ENCODE measurements at regions not wholly inside any gene's neighbourhood (a gene's known extent, or its start where the extent isn't known, plus 50 kb on each side); places are given as distances from the start of the nearest gene placed in this dataset.

GRCh38 chr4:152089584-152089983 is 328.8 kb upstream of the GATB start:
- no peak for DNase-seq (ENCODE audit: low read depth)
- no peak for TF ChIP-seq MYC (IDR thresholded peaks at IDR 0.05; ENCODE audit: low read depth, low read length)
- TF ChIP-seq POLR2A (IDR thresholded peaks at IDR 0.05; ENCODE audit: extremely low read depth, insufficient read length) = no peak
- no peak for TF ChIP-seq CTCF (IDR thresholded peaks at IDR 0.05; ENCODE audit: low read depth, low read length)
- TF ChIP-seq, protein P1, sequence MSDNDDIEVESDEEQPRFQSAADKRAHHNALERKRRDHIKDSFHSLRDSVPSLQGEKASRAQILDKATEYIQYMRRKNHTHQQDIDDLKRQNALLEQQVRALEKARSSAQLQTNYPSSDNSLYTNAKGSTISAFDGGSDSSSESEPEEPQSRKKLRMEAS (IDR thresholded peaks at IDR 0.05; ENCODE audit: low read depth, low read length) = no peak
- H3K4me3 ChIP-seq (ENCODE audit: low read depth, low read length) = no peak overlapping the region

GRCh38 chr4:152087335-152087734 is 326.5 kb upstream of the GATB start:
- no peak for DNase-seq (ENCODE audit: low read depth)
- TF ChIP-seq, protein P1 (IDR thresholded peaks at IDR 0.05; ENCODE audit: low read depth, low read length) = no peak
- TF ChIP-seq MYC (IDR thresholded peaks at IDR 0.05; ENCODE audit: low read depth, low read length) = no peak
- TF ChIP-seq POLR2A (IDR thresholded peaks at IDR 0.05; ENCODE audit: extremely low read depth, insufficient read length) = no peak
- no peak for TF ChIP-seq CTCF (IDR thresholded peaks at IDR 0.05; ENCODE audit: low read depth, low read length)
- no peak overlapping the region for H3K4me3 ChIP-seq (ENCODE audit: low read depth, low read length)

DNA sequence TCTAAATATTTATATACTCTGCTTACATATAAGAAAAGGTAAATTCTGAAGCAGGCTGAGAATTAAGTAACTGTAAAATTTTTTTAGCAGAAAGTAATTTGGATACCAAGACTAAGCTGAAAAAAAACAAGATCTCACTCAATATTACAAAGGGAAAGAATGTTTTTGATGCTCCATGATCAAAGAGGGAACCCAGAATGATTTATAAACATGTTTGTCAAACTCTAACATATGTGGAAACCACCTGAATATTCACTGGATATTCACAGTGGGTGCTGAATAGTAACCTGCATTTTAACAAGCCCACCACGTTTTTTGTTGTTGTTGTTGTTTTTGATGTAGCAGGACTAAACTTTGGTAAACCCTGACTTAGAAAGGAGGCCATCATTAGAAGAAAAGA is 324.9 kb upstream of the GATB start:
- TF ChIP-seq, protein P1 (IDR thresholded peaks at IDR 0.05; ENCODE audit: low read depth, low read length) = no peak
- TF ChIP-seq MYC (IDR thresholded peaks at IDR 0.05; ENCODE audit: low read depth, low read length) (no peak), CTCF (IDR thresholded peaks at IDR 0.05; ENCODE audit: low read depth, low read length) (no peak), POLR2A (IDR thresholded peaks at IDR 0.05; ENCODE audit: extremely low read depth, insufficient read length) (no peak)
- DNase-seq (ENCODE audit: low read depth) = no peak
- H3K4me3 ChIP-seq (ENCODE audit: low read depth, low read length) = no peak overlapping the region

GRCh38 chr4:152083338-152083737 is 322.5 kb upstream of the GATB start:
- H3K4me3 ChIP-seq (ENCODE audit: low read depth, low read length) = no peak overlapping the region
- TF ChIP-seq CTCF (IDR thresholded peaks at IDR 0.05; ENCODE audit: low read depth, low read length) (no peak), POLR2A (IDR thresholded peaks at IDR 0.05; ENCODE audit: extremely low read depth, insufficient read length) (no peak), MYC (IDR thresholded peaks at IDR 0.05; ENCODE audit: low read depth, low read length) (no peak)
- TF ChIP-seq, protein P1 (IDR thresholded peaks at IDR 0.05; ENCODE audit: low read depth, low read length) = no peak
- no peak for DNase-seq (ENCODE audit: low read depth)

DNA sequence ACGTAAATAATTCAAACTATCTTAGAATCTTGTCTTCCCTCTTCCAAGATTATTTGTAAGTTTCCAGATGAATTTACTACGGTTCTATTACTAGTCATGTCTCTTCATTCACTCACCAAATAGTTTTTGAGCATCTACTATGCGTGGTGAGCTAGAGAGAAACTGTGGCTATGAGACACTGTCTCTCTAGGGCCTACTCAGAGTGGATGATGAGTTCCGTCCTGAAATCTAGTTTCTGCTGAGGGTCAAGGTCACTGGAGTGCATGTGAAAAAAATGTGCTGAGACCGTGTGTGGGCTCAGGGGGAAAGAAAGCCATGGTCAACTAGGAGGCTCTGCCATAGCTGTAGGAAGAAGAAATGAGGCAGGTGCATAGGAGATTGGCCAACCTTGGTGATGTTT is 320.2 kb upstream of the GATB start:
- TF ChIP-seq POLR2A (IDR thresholded peaks at IDR 0.05; ENCODE audit: extremely low read depth, insufficient read length) = no peak
- DNase-seq (ENCODE audit: low read depth) = no peak
- H3K4me3 ChIP-seq (ENCODE audit: low read depth, low read length) = no peak overlapping the region

- DNase-seq (ENCODE audit: low read depth) = no peak
- H3K4me3 ChIP-seq (ENCODE audit: low read depth, low read length) = no peak overlapping the region
- TF ChIP-seq, protein P1 (IDR thresholded peaks at IDR 0.05; ENCODE audit: low read depth, low read length) = no peak
- TF ChIP-seq CTCF (IDR thresholded peaks at IDR 0.05; ENCODE audit: low read depth, low read length) = no peak
- TF ChIP-seq MYC (IDR thresholded peaks at IDR 0.05; ENCODE audit: low read depth, low read length) = no peak
- no peak for TF ChIP-seq POLR2A (IDR thresholded peaks at IDR 0.05; ENCODE audit: extremely low read depth, insufficient read length)
These were observed 318.9 kb upstream of the GATB start for GRCh38 chr4:152079543-152080293.

Measured in NB4 (cell line).